ENCODE measurements at regions not wholly inside any gene's neighbourhood (a gene's known extent, or its start where the extent isn't known, plus 50 kb on each side); places are given as distances from the start of the nearest gene placed in this dataset.

- no peak overlapping the region for H3K4me2 ChIP-seq (ENCODE audit: low read length)
- H3K79me2 ChIP-seq (ENCODE audit: insufficient read depth, low read depth, low read length): no peaks in the 10 kb centered on the region
- BruUV-seq (replicated peaks): no TSS peak
- no peaks in the 10 kb centered on the region for H4K20me1 ChIP-seq (ENCODE audit: insufficient read depth, low read length)
- peaks cover 7% of the 10 kb centered on the region for H3K4me1 ChIP-seq (ENCODE audit: insufficient read depth, low read length, poor library complexity, severe bottlenecking)
- H3K9me2 ChIP-seq (ENCODE audit: insufficient read depth, low read length): no peaks in the 10 kb centered on the region
- POLR2A ChIA-PET: no interaction called here
- no peak overlapping the region for H3K4me3 ChIP-seq (ENCODE audit: low read depth, low read length, poor library complexity, severe bottlenecking)
- intact Hi-C loops (cut with micrococcal nuclease; ENCODE audit: unreplicated experiment): no loop called here
- H3K36me3 ChIP-seq (ENCODE audit: insufficient read depth, low read length): no peaks in the 10 kb centered on the region
- no peak overlapping the region for H2AFZ ChIP-seq (ENCODE audit: low read length)
- no peak for DNase-seq (ENCODE audit: low spot score)
- no peak overlapping the region for H3K27ac ChIP-seq (ENCODE audit: low read depth, low read length, poor library complexity, severe bottlenecking)
- H3K9me3 ChIP-seq (ENCODE audit: low read length): no peaks in the 10 kb centered on the region
- TF ChIP-seq CTCF (conservative IDR thresholded peaks at IDR 0.05; ENCODE audit: low read length): no peak
- TF ChIP-seq EZH2phosphoT487 (IDR thresholded peaks at IDR 0.05; ENCODE audit: borderline replicate concordance, low read depth, low read length): no peak
- CTCF ChIA-PET (ENCODE audit: unreplicated experiment): no interaction called here
Observed at GRCh38 chr6:105806486-105806920, 279.6 kb upstream of the PRDM1 start.

- BruUV-seq (replicated peaks): no TSS peak
Observed at GRCh38 chr6:105805501-105806023, 280.6 kb upstream of the PRDM1 start.

More at GRCh38 chr6:105805501-105806023, 280.6 kb upstream of the PRDM1 start:
- Histone ChIP-seq H3K27ac (ENCODE audit: low read depth, low read length, poor library complexity, severe bottlenecking) (no peak overlapping the region), H3K4me3 (ENCODE audit: low read depth, low read length, poor library complexity, severe bottlenecking) (no peak overlapping the region), H3K9me2 (ENCODE audit: insufficient read depth, low read length) (no peaks in the 10 kb centered on the region), H2AFZ (ENCODE audit: low read length) (no peak overlapping the region), H4K20me1 (ENCODE audit: insufficient read depth, low read length) (no peaks in the 10 kb centered on the region), H3K9me3 (ENCODE audit: low read length) (no peaks in the 10 kb centered on the region), H3K36me3 (ENCODE audit: insufficient read depth, low read length) (no peaks in the 10 kb centered on the region), H3K4me2 (ENCODE audit: low read length) (no peak overlapping the region), H3K4me1 (ENCODE audit: insufficient read depth, low read length, poor library complexity, severe bottlenecking) (peaks cover 5% of the 10 kb centered on the region), H3K79me2 (ENCODE audit: insufficient read depth, low read depth, low read length) (no peaks in the 10 kb centered on the region)
- intact Hi-C loops (cut with micrococcal nuclease; ENCODE audit: unreplicated experiment): no loop called here
- ChIA-PET CTCF (ENCODE audit: unreplicated experiment) (no interaction called here), POLR2A (no interaction called here)
- TF ChIP-seq CTCF (conservative IDR thresholded peaks at IDR 0.05; ENCODE audit: low read length): no peak
- TF ChIP-seq EZH2phosphoT487 (IDR thresholded peaks at IDR 0.05; ENCODE audit: borderline replicate concordance, low read depth, low read length): no peak
- no peak for DNase-seq (ENCODE audit: low spot score)

All from OCI-LY7 (cell line).